Adrenal gland (tissue), 9 donors: ENCODE measurements at regions not wholly inside any gene's neighbourhood (a gene's known extent, or its start where the extent isn't known, plus 50 kb on each side); places are given as distances from the start of the nearest gene placed in this dataset.

Experiments used
- DNase-seq, 7 donors: peaks; one replicate each; pipeline ENCODE4 v3.0.0-alpha.2; 2019 to 2020
- H3K27ac ChIP-seq, 5 donors: fragments of 200-600 bp; sonication (generic) in 4 of 5; 1 replicate in 3 of 5; 2 replicates in 2 of 5; pipeline versions ENCODE4 v1.5.1 to v1.8.0; 2016 to 2020; ENCODE audit warnings: mild to moderate bottlenecking in 1 of 5
- H3K27me3 ChIP-seq: fragments of 200-600 bp; 2 replicates; pipeline ENCODE4 v1.8.0; 2021
- H3K36me3 ChIP-seq, 2 donors: fragments of 200-600 bp; replicated peaks in 1 of 2; 1 replicate in 1 of 2; 2 replicates in 1 of 2; pipeline versions ENCODE4 v1.5.1 to v1.8.0; 2018 to 2022
- H3K4me1 ChIP-seq, 2 donors: fragments of 200-600 bp; replicated peaks in 1 of 2; 1 replicate in 1 of 2; 2 replicates in 1 of 2; pipeline versions ENCODE4 v1.5.1 to v1.8.0; 2018 to 2021
- H3K4me3 ChIP-seq, 4 donors: fragments of 200-600 bp; sonication (generic) in 3 of 4; one replicate each; pipeline ENCODE4 v1.5.1; 2016 to 2018
- H3K9me3 ChIP-seq, 3 donors: fragments of 200-600 bp; sonication (generic) in 1 of 3; replicated peaks in 1 of 3; 1 replicate in 2 of 3; 2 replicates in 1 of 3; pipeline versions ENCODE4 v1.5.1 to v1.8.0; 2016 to 2021
- CTCF ChIP-seq, 6 experiments: fragments of 450-650 bp in 4 of 6; fragments of 200-600 bp in 2 of 6; sonication (generic) in 1 of 6; IDR thresholded peaks; 1 replicate in 5 of 6; 2 replicates in 1 of 6; pipeline versions ENCODE4 v1.5.1 to v1.8.0; 2016 to 2021; ENCODE audit warnings: antibody characterized with exemption in 6 of 6, mild to moderate bottlenecking in 2 of 6, moderate library complexity in 1 of 6
- POLR2A ChIP-seq, 2 donors: fragments of 450-650 bp; IDR thresholded peaks; one replicate each; pipeline ENCODE4 v1.6.1; 2017; ENCODE audit warnings: antibody characterized with exemption in 2 of 2, mild to moderate bottlenecking in 2 of 2, moderate library complexity in 1 of 2
- WGBS, 4 donors: extraction: QIAGEN DNeasy Blood & Tissue Kit in 2 of 4; methylation state at CpG; one replicate each; pipeline versions ENCODE4 v1.1.5 to v1.1.7; 2013 to 2017; 5-methylcytosine and 5-hydroxymethylcytosine counted together
- intact Hi-C, 2 donors: fragments of 100-400 bp; cut with DNase I; formaldehyde crosslinking; loops; one replicate each; pipeline versions ENCODE4 v1.14.1 to v1.15.0; 2022 to 2023
- donor health status: healthy with polysubstance abuse.
- donor health status: Bipolar disorder and iron deficiency.
- donor health status: DM: yes; HTN: yes; CAD: no.
- donor health status: DM: no; HTN: no; CAD: no.
- donor health status: DM: no; HTN: no; CAD: no.

- Histone ChIP-seq H3K36me3 (no peaks in the 10 kb centered on the region), H3K4me1 (no peaks in the 10 kb centered on the region), H3K27me3 (no peaks in the 10 kb centered on the region), H3K4me3 (no peak overlapping the region), H3K9me3 (no peaks in the 10 kb centered on the region), H3K27ac (no peak overlapping the region)
- 72 to 87% (median 82%) methylated on average over 2 of the region's 2 CpGs for WGBS, 4 donors
- TF ChIP-seq POLR2A (IDR thresholded peaks at IDR 0.05) (no peak), CTCF (IDR thresholded peaks at IDR 0.05) (no peak)
- intact Hi-C loops = no loop called here
- DNase-seq = no peak
These were observed 320.8 kb upstream of the MEIS1 start for GRCh38 chr2:66113988-66114625.

GRCh38 chr2:66111706-66112105 lies 323.2 kb upstream of the MEIS1 start:
- Histone ChIP-seq H3K4me1 (no peaks in the 10 kb centered on the region), H3K27me3 (no peaks in the 10 kb centered on the region), H3K9me3 (no peaks in the 10 kb centered on the region), H3K4me3 (no peak overlapping the region), H3K27ac (no peak overlapping the region), H3K36me3 (no peaks in the 10 kb centered on the region)
- no peak for TF ChIP-seq POLR2A (IDR thresholded peaks at IDR 0.05)
- no peak for TF ChIP-seq CTCF (IDR thresholded peaks at IDR 0.05)
- no peak for DNase-seq
- intact Hi-C loops = no loop called here
- 84 to 91% (median 86%) methylated on average over 7 of the region's 7 CpGs for WGBS, 4 donors

- no peak for DNase-seq
- intact Hi-C loops = no loop called here
- Histone ChIP-seq H3K4me3 (no peak overlapping the region), H3K36me3 (no peaks in the 10 kb centered on the region), H3K4me1 (no peaks in the 10 kb centered on the region), H3K27me3 (no peaks in the 10 kb centered on the region), H3K27ac (no peak overlapping the region), H3K9me3 (no peaks in the 10 kb centered on the region)
- WGBS, 4 donors = 78 to 85% (median 82%) methylated on average over 2 of the region's 2 CpGs
- TF ChIP-seq POLR2A (IDR thresholded peaks at IDR 0.05) (no peak), CTCF (IDR thresholded peaks at IDR 0.05) (no peak)
These were observed 324.3 kb upstream of the MEIS1 start for GRCh38 chr2:66110608-66111007.

DNA sequence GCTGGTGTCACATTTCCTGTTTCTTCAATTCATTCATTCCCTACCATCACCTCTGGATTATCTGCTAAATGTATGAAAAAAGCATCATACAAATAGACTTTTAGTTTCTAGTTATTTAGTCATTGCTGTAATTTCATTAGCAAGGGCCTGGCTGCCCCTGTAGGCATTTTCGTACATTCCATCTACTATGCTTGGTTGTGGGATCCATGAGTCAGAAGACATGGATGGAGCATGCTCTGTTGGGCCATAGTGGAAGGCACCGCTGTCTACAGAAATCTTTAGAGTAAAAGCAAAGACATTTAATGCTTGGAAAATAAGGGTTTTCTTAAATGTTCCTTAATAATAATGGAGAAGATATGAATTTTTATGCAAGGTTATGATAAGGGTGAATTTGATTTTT lies 324.8 kb upstream of the MEIS1 start:
- H3K27ac ChIP-seq = no peak overlapping the region
- H3K4me3 ChIP-seq = no peak overlapping the region
- H3K27me3 ChIP-seq = no peaks in the 10 kb centered on the region
- H3K36me3 ChIP-seq = no peaks in the 10 kb centered on the region
- H3K9me3 ChIP-seq = no peaks in the 10 kb centered on the region
- TF ChIP-seq POLR2A (IDR thresholded peaks at IDR 0.05) (no peak), CTCF (IDR thresholded peaks at IDR 0.05) (no peak)
- no peaks in the 10 kb centered on the region for H3K4me1 ChIP-seq
- DNase-seq = no peak
- 83 to 94% (median 90%) methylated on average over 2 of the region's 2 CpGs for WGBS, 4 donors
- intact Hi-C loops = no loop called here
